ENCODE measurements at regions not wholly inside any gene's neighbourhood (a gene's known extent, or its start where the extent isn't known, plus 50 kb on each side); places are given as distances from the start of the nearest gene placed in this dataset.

- POLR2A ChIA-PET (ENCODE audit: unreplicated experiment), result no interaction called here
- ATAC-seq (ENCODE audit: low read depth) (no peak), DNase-seq (no peak)
- H2BK20ac ChIP-seq (ENCODE audit: low read depth, low read length), result no peak overlapping the region
- no peak overlapping the region for H2AK5ac ChIP-seq (ENCODE audit: low read depth, low read length)
- H4K20me1 ChIP-seq (ENCODE audit: insufficient read depth, low read length), result no peaks in the 10 kb centered on the region
- no peak overlapping the region for H3K4me3 ChIP-seq (ENCODE audit: insufficient read depth, low read depth, low read length)
- H3K4ac ChIP-seq (ENCODE audit: low read depth, low read length), result no peak overlapping the region
- H3K18ac ChIP-seq (ENCODE audit: low read depth, low read length), result no peak overlapping the region
- H2AK9ac ChIP-seq (replicated peaks; ENCODE audit: low read depth, low read length, poor library complexity), result no peak overlapping the region
- H3K4me2 ChIP-seq (ENCODE audit: low read depth, low read length), result no peak overlapping the region
- H3K23ac ChIP-seq (ENCODE audit: low read depth, low read length), result no peak overlapping the region
- no peak overlapping the region for H3K56ac ChIP-seq (ENCODE audit: extremely low read depth, insufficient read depth, low read length)
- no peak overlapping the region for H4K8ac ChIP-seq (ENCODE audit: low read depth in 2 of 2, low read length in 2 of 2)
- H3K36me3 ChIP-seq (ENCODE audit: control insufficient read depth, insufficient read depth, low read length), result no peaks in the 10 kb centered on the region
- H3K27ac ChIP-seq (ENCODE audit: insufficient read depth, low read length), result no peak overlapping the region
- intact Hi-C loops (cut with micrococcal nuclease), result no loop called here
- H3K27me3 ChIP-seq (ENCODE audit: control insufficient read depth, insufficient read depth, low read length), result no peaks in the 10 kb centered on the region
- no peak overlapping the region for H2BK120ac ChIP-seq (ENCODE audit: low read depth, low read length)
- dilution Hi-C loops (cut with HindIII; ENCODE audit: low sequenced_read_pairs, unreplicated experiment), result no loop called here
- no peak overlapping the region for H4K5ac ChIP-seq (ENCODE audit: low read depth, low read length)
- H2AFZ ChIP-seq (replicated peaks; ENCODE audit: low read length, poor library complexity), result no peak overlapping the region
- in situ Hi-C loops (cut with MboI; ENCODE audit: low sequenced_read_pairs), result no loop called here
- H3K9ac ChIP-seq (ENCODE audit: low read depth, low read length), result no peak overlapping the region
- CTCF ChIA-PET, result no interaction called here
- BruUV-seq (replicated peaks), result no TSS peak
- no peak overlapping the region for H2BK15ac ChIP-seq (ENCODE audit: low read depth, low read length)
- no CpG with 5 or more reads among the region's 1 CpG for WGBS, 2 experiments (ENCODE audit: extremely low coverage in 2 of 2, insufficient read length in 1 of 2)
- no peaks in the 10 kb centered on the region for H3K79me1 ChIP-seq (ENCODE audit: low read depth in 1 of 2, low read length in 2 of 2)
- H3K9me1 ChIP-seq (ENCODE audit: insufficient read depth, low read length), result no peaks in the 10 kb centered on the region
- H3K4me1 ChIP-seq (ENCODE audit: control insufficient read depth, insufficient read depth, low read length), result no peaks in the 10 kb centered on the region
- peaks cover 2% of the 10 kb centered on the region for H3K9me3 ChIP-seq (ENCODE audit: control insufficient read depth, insufficient read depth, low read length)
- no peak for TF ChIP-seq FOS (IDR thresholded peaks at IDR 0.05; ENCODE audit: low read depth, low read length)
- TF ChIP-seq ELK1 (IDR thresholded peaks at IDR 0.05; ENCODE audit: borderline replicate concordance, low read depth, low read length), result no peak
- no peak for TF ChIP-seq CHD1 (IDR thresholded peaks at IDR 0.05; ENCODE audit: low read depth, low read length)
- no peak for TF ChIP-seq USF2 (IDR thresholded peaks at IDR 0.05; ENCODE audit: low read depth, low read length)
- no peak for TF ChIP-seq CTCF (conservative IDR thresholded peaks at IDR 0.05; ENCODE audit: low read depth, low read length)
- no peak for TF ChIP-seq RFX5 (IDR thresholded peaks at IDR 0.05; ENCODE audit: low read depth, low read length)
- TF ChIP-seq MAZ (IDR thresholded peaks at IDR 0.05; ENCODE audit: borderline replicate concordance, low read depth, low read length), result no peak
- TF ChIP-seq SMC3 (IDR thresholded peaks at IDR 0.05; ENCODE audit: low read depth, low read length), result no peak
- TF ChIP-seq BHLHE40 (IDR thresholded peaks at IDR 0.05; ENCODE audit: low read depth, low read length), result no peak
- TF ChIP-seq POLR2A (IDR thresholded peaks at IDR 0.05; ENCODE audit: low read depth, low read length), result no peak
- no peak for TF ChIP-seq RAD21 (IDR thresholded peaks at IDR 0.05; ENCODE audit: low read length)
- TF ChIP-seq CEBPB (IDR thresholded peaks at IDR 0.05; ENCODE audit: low read depth, low read length), result no peak
- no peak for TF ChIP-seq RCOR1 (IDR thresholded peaks at IDR 0.05; ENCODE audit: insufficient replicate concordance, low read length)
- no peak for TF ChIP-seq MXI1 (IDR thresholded peaks at IDR 0.05; ENCODE audit: borderline replicate concordance, low read depth, low read length)
- TF ChIP-seq NFE2L2 (IDR thresholded peaks at IDR 0.05; ENCODE audit: low read depth, low read length), result no peak
- no peak for TF ChIP-seq MAFK (IDR thresholded peaks at IDR 0.05; ENCODE audit: low read depth, low read length)
- H4K91ac ChIP-seq (ENCODE audit: insufficient read depth, low read depth, low read length), result no peak overlapping the region
- no peak overlapping the region for H2BK5ac ChIP-seq (ENCODE audit: low read depth, low read length, poor library complexity, severe bottlenecking)
- no peak overlapping the region for H3K14ac ChIP-seq (replicated peaks; ENCODE audit: low read depth, low read length)
Observed at GRCh38 chr17:54559883-54560282, 340.8 kb upstream of the TOM1L1 start.

All from IMR-90 (cell line).